ENCODE measurements at regions not wholly inside any gene's neighbourhood (a gene's known extent, or its start where the extent isn't known, plus 50 kb on each side); places are given as distances from the start of the nearest gene placed in this dataset.

DNA sequence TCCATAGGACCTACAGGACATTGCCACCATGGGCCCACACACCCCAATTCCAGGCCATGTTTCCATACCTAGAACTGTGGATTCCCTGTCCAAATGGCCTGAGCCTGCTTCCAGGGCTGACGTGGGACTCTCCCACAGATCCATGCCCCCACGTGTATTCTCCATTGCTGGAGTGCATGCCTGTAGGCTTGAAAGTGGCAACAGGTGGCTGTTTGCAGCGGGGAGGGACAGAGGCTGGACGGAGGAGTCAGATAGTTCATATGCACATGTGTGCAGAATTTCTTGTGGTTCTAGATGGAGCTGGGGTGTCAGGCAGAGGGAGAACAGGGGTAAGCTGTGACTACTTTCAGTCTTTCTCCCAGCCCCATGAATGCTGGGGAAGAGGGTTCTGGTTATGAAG lies 285.7 kb upstream of the ANKRD55 start:
- Histone ChIP-seq H3K9me3 (ENCODE audit: low read depth) (no peaks in the 10 kb centered on the region), H3K79me2 (ENCODE audit: insufficient read depth) (no peaks in the 10 kb centered on the region), H3K9ac (no peak overlapping the region), H4K20me1 (ENCODE audit: insufficient read depth) (no peaks in the 10 kb centered on the region), H3K9me2 (ENCODE audit: insufficient read depth) (no peaks in the 10 kb centered on the region), H2AFZ (no peak overlapping the region), H3F3A (ENCODE audit: insufficient read depth) (no peaks in the 10 kb centered on the region), H3K27ac (no peak overlapping the region), H3K4me3 (no peak overlapping the region), H3K4me2 (ENCODE audit: unreplicated experiment) (no peak overlapping the region), H3K4me1 (ENCODE audit: insufficient read depth) (no peaks in the 10 kb centered on the region), H3K27me3 (replicated peaks; ENCODE audit: insufficient read depth) (peaks cover 7% of the 10 kb centered on the region), H3K36me3 (ENCODE audit: low read depth) (no peaks in the 10 kb centered on the region)
- no peak for DNase-seq
- in situ Hi-C loops (cut with MboI), result no loop called here
- TF ChIP-seq EZH2 (IDR thresholded peaks at IDR 0.05; ENCODE audit: insufficient read depth, poor library complexity, severe bottlenecking) (no peak), EZH2phosphoT487 (IDR thresholded peaks at IDR 0.05; ENCODE audit: insufficient read depth, low read depth) (no peak)
- 35 to 52% methylated on average over 4 of the region's 4 CpGs for WGBS, 2 experiments (ENCODE audit: low coverage in 1 of 2, low lambda C conversion rate in 2 of 2, missing lambda C conversion rate in 2 of 2)

DNA sequence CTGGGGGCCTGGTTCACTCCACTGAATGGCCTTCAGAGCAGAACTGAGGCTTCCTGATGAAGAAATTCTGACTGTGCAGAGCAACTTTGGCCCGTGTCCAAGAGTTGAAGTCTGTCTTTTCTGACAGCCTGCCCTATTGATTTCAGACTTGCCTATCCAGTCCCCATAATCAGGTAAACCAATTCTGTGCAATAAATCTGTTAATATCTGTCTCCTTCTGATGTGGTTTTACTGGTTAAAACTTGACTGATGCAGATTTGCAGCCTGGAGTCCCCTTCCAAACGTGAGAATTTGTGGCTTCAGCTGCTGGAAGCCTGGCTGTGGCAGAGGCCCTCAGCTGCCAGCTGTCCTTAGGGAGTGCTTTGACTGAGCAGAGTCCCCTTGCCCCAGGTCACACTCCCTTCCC lies 283.9 kb upstream of the ANKRD55 start:
- no peaks in the 10 kb centered on the region for H3K9me2 ChIP-seq (ENCODE audit: insufficient read depth)
- H3F3A ChIP-seq (ENCODE audit: insufficient read depth), result no peaks in the 10 kb centered on the region
- H3K27ac ChIP-seq, result no peak overlapping the region
- H3K36me3 ChIP-seq (ENCODE audit: low read depth), result no peaks in the 10 kb centered on the region
- peak; percentile 29 for DNase-seq
- H3K9me3 ChIP-seq (ENCODE audit: low read depth), result no peaks in the 10 kb centered on the region
- no peak overlapping the region for H3K4me3 ChIP-seq
- H3K4me2 ChIP-seq (ENCODE audit: unreplicated experiment), result no peak overlapping the region
- 6 to 9% methylated on average over 2 of the region's 2 CpGs for WGBS, 2 experiments (ENCODE audit: low coverage in 1 of 2, low lambda C conversion rate in 2 of 2, missing lambda C conversion rate in 2 of 2)
- no peaks in the 10 kb centered on the region for H4K20me1 ChIP-seq (ENCODE audit: insufficient read depth)
- no peaks in the 10 kb centered on the region for H3K79me2 ChIP-seq (ENCODE audit: insufficient read depth)
- H3K9ac ChIP-seq, result no peak overlapping the region
- peaks cover 7% of the 10 kb centered on the region for H3K27me3 ChIP-seq (replicated peaks; ENCODE audit: insufficient read depth)
- no peak overlapping the region for H2AFZ ChIP-seq
- TF ChIP-seq EZH2 (IDR thresholded peaks at IDR 0.05; ENCODE audit: insufficient read depth, poor library complexity, severe bottlenecking), result no peak
- TF ChIP-seq EZH2phosphoT487 (IDR thresholded peaks at IDR 0.05; ENCODE audit: insufficient read depth, low read depth), result no peak
- H3K4me1 ChIP-seq (ENCODE audit: insufficient read depth), result no peaks in the 10 kb centered on the region
- in situ Hi-C loops (cut with MboI), result no loop called here

DNA sequence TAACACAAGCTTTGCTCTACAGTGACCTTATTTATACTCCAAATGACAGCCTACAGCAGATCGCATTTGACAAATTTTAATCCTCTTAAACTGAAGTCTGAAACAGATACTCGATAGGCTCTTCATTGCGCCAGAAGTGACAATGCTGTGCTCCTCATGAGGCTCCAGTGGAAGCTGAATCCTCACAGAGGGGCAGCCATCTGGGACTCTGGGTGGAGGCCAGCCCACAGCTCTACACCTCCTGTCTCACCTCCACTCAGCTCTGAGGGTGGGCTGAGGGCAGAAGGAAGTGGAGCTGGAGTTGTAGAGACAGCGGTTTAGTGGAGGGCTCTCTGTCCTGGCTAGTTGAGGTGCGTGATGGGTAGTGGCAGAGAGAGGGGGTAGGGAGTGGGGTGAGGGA lies 283.3 kb upstream of the ANKRD55 start:
- no peaks in the 10 kb centered on the region for H3K9me3 ChIP-seq (ENCODE audit: low read depth)
- peaks cover 7% of the 10 kb centered on the region for H3K27me3 ChIP-seq (replicated peaks; ENCODE audit: insufficient read depth)
- no peaks in the 10 kb centered on the region for H4K20me1 ChIP-seq (ENCODE audit: insufficient read depth)
- no peak overlapping the region for H3K4me3 ChIP-seq
- no peak overlapping the region for H2AFZ ChIP-seq
- no peaks in the 10 kb centered on the region for H3F3A ChIP-seq (ENCODE audit: insufficient read depth)
- no peak for TF ChIP-seq EZH2phosphoT487 (IDR thresholded peaks at IDR 0.05; ENCODE audit: insufficient read depth, low read depth)
- TF ChIP-seq EZH2 (IDR thresholded peaks at IDR 0.05; ENCODE audit: insufficient read depth, poor library complexity, severe bottlenecking), result no peak
- no peak overlapping the region for H3K9ac ChIP-seq
- H3K4me1 ChIP-seq (ENCODE audit: insufficient read depth), result no peaks in the 10 kb centered on the region
- in situ Hi-C loops (cut with MboI), result no loop called here
- WGBS, 2 experiments (ENCODE audit: low coverage in 1 of 2, low lambda C conversion rate in 2 of 2, missing lambda C conversion rate in 2 of 2), result 85 to 92% methylated on average over 5 of the region's 5 CpGs
- no peaks in the 10 kb centered on the region for H3K36me3 ChIP-seq (ENCODE audit: low read depth)
- H3K9me2 ChIP-seq (ENCODE audit: insufficient read depth), result no peaks in the 10 kb centered on the region
- H3K4me2 ChIP-seq (ENCODE audit: unreplicated experiment), result no peak overlapping the region
- no peaks in the 10 kb centered on the region for H3K79me2 ChIP-seq (ENCODE audit: insufficient read depth)
- DNase-seq, result no peak
- no peak overlapping the region for H3K27ac ChIP-seq

DNA sequence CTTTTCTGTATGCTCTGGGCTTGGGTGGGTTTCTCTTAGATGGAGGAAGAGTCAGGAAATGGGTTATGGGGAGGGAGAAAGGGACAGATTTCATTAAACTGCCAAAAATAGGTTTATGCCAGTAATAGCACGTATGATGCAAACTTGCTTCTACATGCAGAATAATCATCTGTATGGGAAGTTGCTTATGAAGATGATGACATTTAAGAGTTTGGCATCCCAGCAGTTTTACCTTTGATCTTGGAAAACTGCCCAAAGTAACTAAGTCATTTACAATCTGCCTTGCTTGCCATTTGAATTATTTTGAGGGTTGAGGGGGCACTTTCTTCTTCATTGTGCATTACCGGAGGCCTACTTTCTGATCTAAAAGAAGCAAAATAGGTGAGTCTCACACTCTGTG lies 282.9 kb upstream of the ANKRD55 start:
- Histone ChIP-seq H3K4me1 (ENCODE audit: insufficient read depth) (no peaks in the 10 kb centered on the region), H3K9me2 (ENCODE audit: insufficient read depth) (no peaks in the 10 kb centered on the region), H4K20me1 (ENCODE audit: insufficient read depth) (no peaks in the 10 kb centered on the region), H3K27me3 (replicated peaks; ENCODE audit: insufficient read depth) (peaks cover 7% of the 10 kb centered on the region), H3K9ac (no peak overlapping the region), H3K9me3 (ENCODE audit: low read depth) (no peaks in the 10 kb centered on the region), H3K27ac (no peak overlapping the region), H3K79me2 (ENCODE audit: insufficient read depth) (no peaks in the 10 kb centered on the region), H2AFZ (no peak overlapping the region), H3F3A (ENCODE audit: insufficient read depth) (no peaks in the 10 kb centered on the region), H3K4me2 (ENCODE audit: unreplicated experiment) (no peak overlapping the region), H3K36me3 (ENCODE audit: low read depth) (no peaks in the 10 kb centered on the region), H3K4me3 (no peak overlapping the region)
- TF ChIP-seq EZH2 (IDR thresholded peaks at IDR 0.05; ENCODE audit: insufficient read depth, poor library complexity, severe bottlenecking) (no peak), EZH2phosphoT487 (IDR thresholded peaks at IDR 0.05; ENCODE audit: insufficient read depth, low read depth) (no peak)
- 98 to 100% methylated on average over 2 of the region's 2 CpGs for WGBS, 2 experiments (ENCODE audit: low coverage in 1 of 2, low lambda C conversion rate in 2 of 2, missing lambda C conversion rate in 2 of 2)
- in situ Hi-C loops (cut with MboI), result no loop called here
- no peak for DNase-seq

DNA sequence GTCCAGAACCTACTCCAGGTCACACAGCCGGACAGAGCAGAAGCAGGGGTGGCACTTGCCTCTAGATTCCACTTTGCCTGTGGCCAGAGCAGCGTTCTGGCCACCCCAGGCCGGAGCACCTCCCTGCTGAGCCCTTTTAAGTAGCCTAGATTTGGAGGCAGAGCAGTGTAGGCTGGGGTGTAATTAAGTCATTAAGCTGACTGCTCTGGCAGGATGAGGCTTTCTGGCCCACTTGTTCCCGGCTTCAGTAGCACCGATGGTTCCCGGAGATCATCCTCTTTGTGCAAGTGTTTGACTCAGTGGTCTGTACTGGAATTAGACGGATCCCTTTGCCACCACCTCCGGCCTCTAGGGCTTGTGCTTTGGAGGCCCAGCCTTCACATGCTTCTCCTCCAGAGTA lies 281.9 kb upstream of the ANKRD55 start:
- 74 to 76% methylated on average over 8 of the region's 8 CpGs for WGBS, 2 experiments (ENCODE audit: low coverage in 1 of 2, low lambda C conversion rate in 2 of 2, missing lambda C conversion rate in 2 of 2)
- no peaks in the 10 kb centered on the region for H3K79me2 ChIP-seq (ENCODE audit: insufficient read depth)
- H3K36me3 ChIP-seq (ENCODE audit: low read depth), result no peaks in the 10 kb centered on the region
- no peaks in the 10 kb centered on the region for H3K4me1 ChIP-seq (ENCODE audit: insufficient read depth)
- H3K4me3 ChIP-seq, result no peak overlapping the region
- DNase-seq, result no peak
- H2AFZ ChIP-seq, result no peak overlapping the region
- TF ChIP-seq EZH2 (IDR thresholded peaks at IDR 0.05; ENCODE audit: insufficient read depth, poor library complexity, severe bottlenecking), result no peak
- H3K27ac ChIP-seq, result no peak overlapping the region
- H3F3A ChIP-seq (ENCODE audit: insufficient read depth), result no peaks in the 10 kb centered on the region
- no peaks in the 10 kb centered on the region for H3K9me2 ChIP-seq (ENCODE audit: insufficient read depth)
- H3K9ac ChIP-seq, result no peak overlapping the region
- H3K27me3 ChIP-seq (replicated peaks; ENCODE audit: insufficient read depth), result peaks cover 7% of the 10 kb centered on the region
- no peak overlapping the region for H3K4me2 ChIP-seq (ENCODE audit: unreplicated experiment)
- no peaks in the 10 kb centered on the region for H3K9me3 ChIP-seq (ENCODE audit: low read depth)
- in situ Hi-C loops (cut with MboI), result no loop called here
- H4K20me1 ChIP-seq (ENCODE audit: insufficient read depth), result no peaks in the 10 kb centered on the region

All from GM23248 (cell line).